ENCODE measurements at regions not wholly inside any gene's neighbourhood (a gene's known extent, or its start where the extent isn't known, plus 50 kb on each side); places are given as distances from the start of the nearest gene placed in this dataset.
A peak's percentile ranks its signal among the peaks of the same experiment; 100 is the strongest.

GRCh38 chr15:62439543-62440016, 274.5 kb upstream of the C2CD4B start:
- Histone ChIP-seq H3K4me1 (ENCODE audit: control insufficient read depth, extremely low read depth, insufficient read depth, low read length) (peaks cover 11% of the 10 kb centered on the region), H3K79me2 (ENCODE audit: control insufficient read depth, insufficient read depth, low read length) (no peaks in the 10 kb centered on the region), H2AFZ (ENCODE audit: low read length) (no peak overlapping the region), H3K9ac (ENCODE audit: insufficient read depth, low read length) (no peak overlapping the region), H3K9me3 (ENCODE audit: control insufficient read depth, insufficient read depth, low read depth, low read length) (no peaks in the 10 kb centered on the region), H3K27me3 (ENCODE audit: control insufficient read depth, insufficient read depth, low read length) (no peaks in the 10 kb centered on the region), H3K27ac (ENCODE audit: insufficient read depth, low read length) (peak overlapping the region; percentile 19), H3K4me2 (ENCODE audit: extremely low read depth, insufficient read depth, low read length) (no peak overlapping the region), H3K36me3 (ENCODE audit: control insufficient read depth, insufficient read depth, low read length) (no peaks in the 10 kb centered on the region), H3K4me3 (replicated peaks in 1 of 4; ENCODE audit: control extremely low read depth in 1 of 4, insufficient read depth in 1 of 4, low read depth in 3 of 4, low read length in 4 of 4) (no peak overlapping the region), H4K20me1 (ENCODE audit: control insufficient read depth, extremely low read depth, insufficient read depth, low read length) (no peaks in the 10 kb centered on the region)
- TF ChIP-seq EZH2 (IDR thresholded peaks at IDR 0.05; ENCODE audit: low read length, missing control alignments) = no peak
- TF ChIP-seq CTCF (conservative IDR thresholded peaks at IDR 0.05 in 1 of 2, IDR thresholded peaks at IDR 0.05 in 1 of 2; ENCODE audit: low read depth in 1 of 2, low read length in 2 of 2) = no peak
- peak in 1 of 2 donors; percentile 94 for DNase-seq (ENCODE audit: low read depth in 2 of 2)

- Histone ChIP-seq H3K9ac (ENCODE audit: insufficient read depth, low read length) (no peak overlapping the region), H4K20me1 (ENCODE audit: control insufficient read depth, extremely low read depth, insufficient read depth, low read length) (no peaks in the 10 kb centered on the region), H3K27me3 (ENCODE audit: control insufficient read depth, insufficient read depth, low read length) (no peaks in the 10 kb centered on the region), H3K4me1 (ENCODE audit: control insufficient read depth, extremely low read depth, insufficient read depth, low read length) (peaks cover 20% of the 10 kb centered on the region), H3K9me3 (ENCODE audit: control insufficient read depth, insufficient read depth, low read depth, low read length) (no peaks in the 10 kb centered on the region), H3K36me3 (ENCODE audit: control insufficient read depth, insufficient read depth, low read length) (no peaks in the 10 kb centered on the region), H3K79me2 (ENCODE audit: control insufficient read depth, insufficient read depth, low read length) (no peaks in the 10 kb centered on the region), H2AFZ (ENCODE audit: low read length) (no peak overlapping the region), H3K4me3 (replicated peaks in 1 of 4; ENCODE audit: control extremely low read depth in 1 of 4, insufficient read depth in 1 of 4, low read depth in 3 of 4, low read length in 4 of 4) (no peak overlapping the region), H3K4me2 (ENCODE audit: extremely low read depth, insufficient read depth, low read length) (no peak overlapping the region), H3K27ac (ENCODE audit: insufficient read depth, low read length) (no peak overlapping the region)
- TF ChIP-seq EZH2 (IDR thresholded peaks at IDR 0.05; ENCODE audit: low read length, missing control alignments) (no peak), CTCF (conservative IDR thresholded peaks at IDR 0.05 in 1 of 2, IDR thresholded peaks at IDR 0.05 in 1 of 2; ENCODE audit: low read depth in 1 of 2, low read length in 2 of 2) (no peak)
- no peak for DNase-seq (ENCODE audit: low read depth in 2 of 2)
Measured at GRCh38 chr15:62440362-62441105, 275.4 kb upstream of the C2CD4B start.

- H3K4me1 ChIP-seq (ENCODE audit: control insufficient read depth, extremely low read depth, insufficient read depth, low read length) = peaks cover 29% of the 10 kb centered on the region
- TF ChIP-seq CTCF (conservative IDR thresholded peaks at IDR 0.05 in 1 of 2, IDR thresholded peaks at IDR 0.05 in 1 of 2; ENCODE audit: low read depth in 1 of 2, low read length in 2 of 2) (no peak), EZH2 (IDR thresholded peaks at IDR 0.05; ENCODE audit: low read length, missing control alignments) (no peak)
- no peaks in the 10 kb centered on the region for H3K27me3 ChIP-seq (ENCODE audit: control insufficient read depth, insufficient read depth, low read length)
- H3K36me3 ChIP-seq (ENCODE audit: control insufficient read depth, insufficient read depth, low read length) = no peaks in the 10 kb centered on the region
- no peaks in the 10 kb centered on the region for H3K9me3 ChIP-seq (ENCODE audit: control insufficient read depth, insufficient read depth, low read depth, low read length)
- peak overlapping the region; percentile 81 for H3K4me2 ChIP-seq (ENCODE audit: extremely low read depth, insufficient read depth, low read length)
- H4K20me1 ChIP-seq (ENCODE audit: control insufficient read depth, extremely low read depth, insufficient read depth, low read length) = no peaks in the 10 kb centered on the region
- H3K9ac ChIP-seq (ENCODE audit: insufficient read depth, low read length) = no peak overlapping the region
- peak overlapping the region in 1 of 4 experiments; percentile 5 for H3K4me3 ChIP-seq (replicated peaks in 1 of 4; ENCODE audit: control extremely low read depth in 1 of 4, insufficient read depth in 1 of 4, low read depth in 3 of 4, low read length in 4 of 4)
- H3K79me2 ChIP-seq (ENCODE audit: control insufficient read depth, insufficient read depth, low read length) = no peaks in the 10 kb centered on the region
- H3K27ac ChIP-seq (ENCODE audit: insufficient read depth, low read length) = peak overlapping the region; percentile 84
- H2AFZ ChIP-seq (ENCODE audit: low read length) = no peak overlapping the region
- DNase-seq (ENCODE audit: low read depth in 2 of 2) = peak; percentile 94 to 98
Measured at GRCh38 chr15:62444104-62445022, 279.3 kb upstream of the C2CD4B start.

Measured in fibroblast of lung (primary cell).